GM19043 (cell line): ENCODE measurements at regions not wholly inside any gene's neighbourhood (a gene's known extent, or its start where the extent isn't known, plus 50 kb on each side); places are given as distances from the start of the nearest gene placed in this dataset.
"Not testable (repeated sequence)": the region's sequence is repeated elsewhere in the genome, so short reads cannot be mapped to it uniquely, and the experiment has no call there.

ENCODE experiments used
- ATAC-seq: cut with Tn5 transposase; IDR thresholded peaks from one replicate; pipeline ENCODE4 v1.9.1; 2021; ENCODE audit warnings: low read depth; ENCODE audit not compliant: unreplicated experiment

- no peak for ATAC-seq
These were observed 176.8 kb upstream of the PCDH20 start for GRCh38 chr13:61592489-61592888.

DNA sequence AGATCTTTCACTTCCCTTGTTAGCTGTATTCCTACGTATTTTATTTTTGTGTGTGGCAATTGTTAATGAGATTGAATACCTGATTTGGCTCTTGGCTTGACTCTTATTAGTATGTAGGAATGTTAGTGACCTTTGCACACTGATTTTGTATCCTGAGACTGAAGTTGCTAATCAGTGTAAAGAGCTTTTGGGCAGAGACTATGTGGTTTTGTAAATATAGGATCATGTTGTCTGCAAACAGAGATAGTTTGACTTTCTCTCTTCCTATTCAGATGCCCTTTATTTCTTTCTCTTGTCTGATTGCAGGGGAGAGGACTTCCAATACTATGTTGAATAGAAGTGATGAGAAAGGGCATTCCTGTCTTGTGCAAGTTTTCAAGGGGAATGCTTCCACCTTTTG, 160.3 kb upstream of the PCDH20 start:
- no peak for ATAC-seq

- no peak for ATAC-seq
These were observed 148.0 kb upstream of the PCDH20 start for GRCh38 chr13:61563645-61564044.

- no peak for ATAC-seq
These were observed 131.3 kb upstream of the PCDH20 start for GRCh38 chr13:61546911-61547310.

DNA sequence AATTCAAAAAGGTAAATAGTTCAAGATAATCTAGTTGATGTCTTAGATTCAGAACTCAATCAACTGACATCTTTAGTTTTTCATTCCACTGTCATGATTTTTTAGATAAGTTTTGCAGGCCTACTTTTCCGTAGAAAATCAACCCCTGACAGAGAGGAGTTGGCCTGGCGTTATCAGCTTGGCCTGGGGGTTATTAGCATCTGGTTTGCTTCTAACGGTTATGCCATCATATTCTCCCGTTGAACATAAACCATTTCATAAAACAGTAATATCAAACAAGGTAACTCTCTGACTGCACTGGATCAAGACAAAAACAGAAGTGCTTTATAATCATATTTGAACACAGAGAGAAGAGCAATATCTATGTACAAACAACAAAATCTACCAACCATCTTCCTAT, 130.8 kb upstream of the PCDH20 start:
- no peak for ATAC-seq

- ATAC-seq: no peak
These were observed 120.8 kb upstream of the PCDH20 start for GRCh38 chr13:61536433-61536832.

DNA sequence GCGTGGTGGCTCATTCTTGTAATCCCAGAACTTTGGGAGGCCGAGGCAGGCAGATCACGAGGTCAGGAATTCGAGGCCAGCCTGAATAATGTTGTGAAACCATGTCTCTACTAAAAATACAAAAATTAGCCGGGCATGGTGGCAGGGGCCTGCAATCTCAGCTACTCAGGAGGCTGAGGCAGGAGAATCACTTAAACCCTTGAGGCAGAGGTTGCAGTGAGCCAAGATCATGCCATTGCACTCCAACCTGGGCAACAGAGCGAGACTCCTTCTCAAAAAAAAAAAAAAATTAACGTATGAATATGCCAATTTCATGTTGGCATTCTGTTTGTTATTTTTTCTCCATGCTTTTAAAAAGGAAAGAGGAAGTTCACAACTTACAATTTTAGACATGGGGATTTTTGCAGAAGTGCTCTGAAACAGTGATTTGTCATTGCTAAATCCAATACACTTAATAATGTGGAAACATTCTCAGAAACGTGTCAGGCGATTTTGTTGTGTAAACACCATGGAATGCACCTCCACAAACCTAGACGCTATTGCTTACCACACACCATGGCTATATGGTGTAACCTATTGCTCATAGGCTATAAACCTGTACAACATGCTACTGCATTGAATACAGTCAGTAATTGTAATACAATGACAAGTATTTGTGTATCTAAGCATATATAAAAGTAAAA, 115.9 kb upstream of the PCDH20 start:
- no peak for ATAC-seq

GRCh38 chr13:61519214-61519613, 103.6 kb upstream of the PCDH20 start:
- not testable (repeated sequence) for ATAC-seq

- no peak for ATAC-seq
These were observed 93.3 kb upstream of the PCDH20 start for GRCh38 chr13:61508936-61509335.

DNA sequence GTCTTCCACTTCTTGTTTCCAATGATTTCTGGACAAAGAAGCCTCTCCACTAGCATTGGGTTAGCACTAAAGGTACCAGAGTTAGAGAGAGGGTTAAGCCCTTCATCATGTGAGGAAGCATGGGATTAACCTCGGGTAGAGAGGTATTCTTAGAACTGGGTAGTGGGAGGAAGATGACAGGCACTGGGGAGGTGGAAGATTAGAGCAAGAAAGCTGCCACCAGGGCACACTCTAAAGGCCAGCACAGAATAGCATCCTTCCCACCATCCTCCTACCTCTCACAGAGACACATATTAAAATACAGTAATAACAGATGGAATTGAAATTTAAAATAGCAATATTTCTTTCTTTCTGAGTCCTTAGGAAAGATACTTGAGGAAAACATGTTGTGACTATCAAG, 84.5 kb upstream of the PCDH20 start:
- no peak for ATAC-seq

DNA sequence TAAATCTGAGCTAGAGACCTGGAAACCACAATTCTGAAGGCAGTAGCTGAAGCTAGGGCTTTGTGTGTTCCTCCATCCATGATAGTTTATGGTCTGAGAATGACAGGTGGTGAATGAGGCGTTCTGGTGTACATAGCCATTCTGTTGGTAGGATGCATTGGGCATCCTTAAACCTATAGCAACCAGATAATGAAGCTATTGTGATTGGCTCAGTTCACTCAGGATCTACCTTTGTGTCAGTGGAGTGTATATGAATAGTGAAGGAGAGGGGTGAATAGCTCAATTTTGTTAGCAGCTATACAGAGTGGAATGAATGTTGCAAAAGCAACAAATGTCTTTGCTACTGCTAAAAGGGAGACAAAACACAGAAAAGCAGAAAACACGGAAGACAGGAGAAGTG, 80.0 kb upstream of the PCDH20 start:
- no peak for ATAC-seq

GRCh38 chr13:61493556-61493955, 77.9 kb upstream of the PCDH20 start:
- not testable (repeated sequence) for ATAC-seq

GRCh38 chr13:61486496-61486895, 70.8 kb upstream of the PCDH20 start:
- ATAC-seq: no peak

DNA sequence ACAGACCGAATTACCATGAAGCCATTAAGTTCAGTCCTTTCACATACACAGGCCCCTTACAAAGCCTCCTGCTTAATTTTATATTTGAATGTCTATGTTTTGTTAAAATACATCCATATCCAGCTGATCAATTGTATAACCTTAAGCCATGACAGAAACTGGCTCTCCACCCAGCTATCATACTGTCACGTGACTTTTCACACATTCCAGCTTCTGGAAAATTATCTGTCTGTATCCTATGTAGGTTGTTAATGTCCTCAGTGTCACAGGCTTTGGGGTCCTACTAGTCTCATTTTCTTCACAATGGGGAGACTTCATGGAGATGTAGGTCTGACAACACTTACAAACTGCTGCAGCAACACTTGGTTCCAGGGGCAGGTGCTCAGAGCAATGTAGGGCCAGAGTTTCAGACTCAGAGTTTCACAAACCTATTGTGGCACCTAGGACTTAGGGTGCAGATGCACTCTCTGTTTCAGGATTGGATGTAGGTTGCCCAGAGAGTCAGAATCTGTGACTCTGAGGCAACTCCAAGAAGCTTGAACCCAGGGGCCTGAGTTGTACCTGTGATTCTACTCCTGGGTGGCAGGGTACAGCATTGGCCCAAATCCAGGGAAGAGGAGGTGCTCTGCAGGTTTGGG, 69.6 kb upstream of the PCDH20 start:
- no peak for ATAC-seq

GRCh38 chr13:61477619-61478018, 62.0 kb upstream of the PCDH20 start:
- no peak for ATAC-seq

- ATAC-seq: no peak
These were observed 55.1 kb upstream of the PCDH20 start for GRCh38 chr13:61470786-61471185.

DNA sequence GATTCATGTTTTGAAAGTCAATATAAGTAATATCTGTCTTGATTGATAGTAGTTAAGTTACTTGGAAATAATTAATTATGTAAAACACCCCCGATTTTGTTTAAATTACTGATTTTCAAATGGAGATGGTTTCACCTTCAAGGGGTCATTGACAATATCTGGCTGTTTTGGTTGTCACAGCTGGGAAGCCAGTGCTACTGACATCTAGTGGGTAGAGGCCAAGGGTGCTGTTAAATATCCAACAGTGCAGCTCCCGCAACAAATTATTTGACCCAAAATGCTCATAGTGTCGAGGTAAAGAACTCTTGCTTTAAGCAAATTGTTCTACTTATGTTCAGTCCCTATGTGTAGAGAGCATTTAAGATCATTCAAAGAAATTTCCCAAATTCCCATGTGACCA, 50.6 kb upstream of the PCDH20 start:
- no peak for ATAC-seq
